Spleen (tissue), 11 donors: ENCODE measurements at regions not wholly inside any gene's neighbourhood (a gene's known extent, or its start where the extent isn't known, plus 50 kb on each side); places are given as distances from the start of the nearest gene placed in this dataset.

Source experiments
- DNase-seq: peaks from one replicate; pipeline ENCODE4 v3.0.0-alpha.2; 2020
- H3K27ac ChIP-seq, 8 donors: fragments of 200-600 bp; sonication (generic) in 7 of 8; 1 replicate in 4 of 8; 2 replicates in 4 of 8; pipeline versions ENCODE4 v1.5.0 to v1.8.0; 2016 to 2021; ENCODE audit warnings: inconsistent platforms in 4 of 8, mild to moderate bottlenecking in 4 of 8, moderate library complexity in 1 of 8
- H3K27me3 ChIP-seq, 7 donors: fragments of 200-600 bp; sonication (generic) in 6 of 7; replicated peaks in 1 of 7; 1 replicate in 4 of 7; 2 replicates in 3 of 7; pipeline versions ENCODE4 v1.5.0 to v1.8.0; 2016 to 2021; ENCODE audit warnings: inconsistent platforms in 3 of 7, mild to moderate bottlenecking in 1 of 7
- H3K36me3 ChIP-seq, 6 donors: fragments of 200-600 bp; sonication (generic) in 5 of 6; 1 replicate in 4 of 6; 2 replicates in 2 of 6; pipeline versions ENCODE4 v1.5.0 to v1.8.0; 2016 to 2021; ENCODE audit warnings: inconsistent platforms in 2 of 6
- H3K4me1 ChIP-seq, 6 donors: fragments of 200-600 bp; sonication (generic) in 5 of 6; 1 replicate in 3 of 6; 2 replicates in 3 of 6; pipeline versions ENCODE4 v1.5.0 to v1.8.0; 2016 to 2021; ENCODE audit warnings: inconsistent platforms in 3 of 6
- H3K4me3 ChIP-seq, 8 donors: fragments of 200-600 bp; sonication (generic) in 7 of 8; 1 replicate in 4 of 8; 2 replicates in 4 of 8; pipeline versions ENCODE4 v1.5.0 to v1.8.0; 2016 to 2021; ENCODE audit warnings: inconsistent platforms in 4 of 8, mild to moderate bottlenecking in 4 of 8, moderate library complexity in 2 of 8
- H3K9me3 ChIP-seq, 8 donors: fragments of 200-600 bp; sonication (generic) in 7 of 8; 1 replicate in 4 of 8; 2 replicates in 4 of 8; pipeline versions ENCODE4 v1.5.0 to v1.8.0; 2016 to 2021; ENCODE audit warnings: inconsistent platforms in 4 of 8
- CTCF ChIP-seq, 11 experiments: fragments of 200-600 bp in 7 of 11; fragments of 450-650 bp in 4 of 11; sonication (generic) in 4 of 11; IDR thresholded peaks in 8 of 11; conservative IDR thresholded peaks in 3 of 11; 1 replicate in 7 of 11; 2 replicates in 4 of 11; pipeline versions ENCODE4 v1.4.0 to v1.8.0; 2016 to 2021; ENCODE audit warnings: antibody characterized with exemption in 11 of 11, inconsistent platforms in 4 of 11, mild to moderate bottlenecking in 1 of 11
- POLR2A ChIP-seq, 3 donors: fragments of 450-650 bp; IDR thresholded peaks; one replicate each; pipeline ENCODE4 v1.5.1; 2017; ENCODE audit warnings: antibody characterized with exemption in 3 of 3, mild to moderate bottlenecking in 1 of 3
- POLR2AphosphoS5 ChIP-seq, 3 donors: sonication (generic); formaldehyde crosslinking; IDR thresholded peaks; one replicate each; pipeline ENCODE4 v1.5.1; 2017; ENCODE audit warnings: antibody characterized with exemption in 3 of 3
- WGBS, 5 donors: extraction: QIAGEN DNeasy Blood & Tissue Kit in 3 of 5; methylation state at CpG; one replicate each; pipeline versions ENCODE4 v1.1.5 to v1.1.7; 2013 to 2018; 5-methylcytosine and 5-hydroxymethylcytosine counted together
- intact Hi-C: fragments of 100-400 bp; cut with DNase I; formaldehyde crosslinking; loops from one replicate; pipeline ENCODE4 v1.15.0; 2023; ENCODE audit warnings: low total_unique reads
- donor health status: healthy with polysubstance abuse.
- donor health status: DM: no; HTN: no; CAD: no; lungs with moderate emphysema.
- donor health status: DM: no; HTN: no; CAD: no.
- donor health status: Bipolar disorder and iron deficiency.
- donor health status: healthy.
- donor health status: DM: no; HTN: no; CAD: no.
- donor health status: DM: yes; HTN: yes; CAD: no.

- H3K4me1 ChIP-seq, result no peaks in the 10 kb centered on the region
- H3K9me3 ChIP-seq, result no peaks in the 10 kb centered on the region
- H3K27me3 ChIP-seq, result no peaks in the 10 kb centered on the region
- no peak for DNase-seq
- intact Hi-C loops, result no loop called here
- no peak overlapping the region for H3K27ac ChIP-seq
- H3K4me3 ChIP-seq, result no peak overlapping the region
- no peaks in the 10 kb centered on the region for H3K36me3 ChIP-seq
- WGBS, 5 donors, result 45 to 66% (median 48%) methylated on average over 1 of the region's 1 CpG
- no peak for TF ChIP-seq POLR2A (IDR thresholded peaks at IDR 0.05)
- no peak for TF ChIP-seq CTCF (IDR thresholded peaks at IDR 0.05 in 8 of 11, conservative IDR thresholded peaks at IDR 0.05 in 3 of 11)
- TF ChIP-seq POLR2AphosphoS5 (IDR thresholded peaks at IDR 0.05), result no peak
Observed at GRCh38 chr4:30836231-30836630, 116.1 kb downstream of the PCDH7 start.

- Histone ChIP-seq H3K36me3 (no peaks in the 10 kb centered on the region), H3K4me3 (no peak overlapping the region), H3K9me3 (no peaks in the 10 kb centered on the region), H3K27ac (no peak overlapping the region), H3K4me1 (no peaks in the 10 kb centered on the region), H3K27me3 (no peaks in the 10 kb centered on the region)
- no peak for DNase-seq
- WGBS, 5 donors, result 65 to 84% (median 78%) methylated on average over 2 of the region's 2 CpGs
- intact Hi-C loops, result no loop called here
- TF ChIP-seq CTCF (IDR thresholded peaks at IDR 0.05 in 8 of 11, conservative IDR thresholded peaks at IDR 0.05 in 3 of 11), result no peak
- TF ChIP-seq POLR2AphosphoS5 (IDR thresholded peaks at IDR 0.05), result no peak
- TF ChIP-seq POLR2A (IDR thresholded peaks at IDR 0.05), result no peak
Observed at GRCh38 chr4:30837131-30837539, 117.0 kb downstream of the PCDH7 start.

- WGBS, 5 donors, result 72 to 80% (median 74%) methylated on average over 2 of the region's 2 CpGs
- intact Hi-C loops, result no loop called here
- H3K4me1 ChIP-seq, result no peaks in the 10 kb centered on the region
Observed at GRCh38 chr4:30837861-30838260, 117.7 kb downstream of the PCDH7 start.

GRCh38 chr4:30838331-30838730 is 118.2 kb downstream of the PCDH7 start:
- TF ChIP-seq CTCF (IDR thresholded peaks at IDR 0.05 in 8 of 11, conservative IDR thresholded peaks at IDR 0.05 in 3 of 11) (no peak), POLR2A (IDR thresholded peaks at IDR 0.05) (no peak), POLR2AphosphoS5 (IDR thresholded peaks at IDR 0.05) (no peak)
- Histone ChIP-seq H3K27ac (no peak overlapping the region), H3K9me3 (no peaks in the 10 kb centered on the region), H3K27me3 (no peaks in the 10 kb centered on the region), H3K4me1 (no peaks in the 10 kb centered on the region), H3K36me3 (no peaks in the 10 kb centered on the region), H3K4me3 (no peak overlapping the region)
- WGBS, 5 donors, result 67 to 81% (median 72%) methylated on average over 3 of the region's 3 CpGs
- no peak for DNase-seq
- intact Hi-C loops, result no loop called here

More at GRCh38 chr4:30837861-30838260, 117.7 kb downstream of the PCDH7 start:
- no peak overlapping the region for H3K4me3 ChIP-seq
- TF ChIP-seq CTCF (IDR thresholded peaks at IDR 0.05 in 8 of 11, conservative IDR thresholded peaks at IDR 0.05 in 3 of 11) (no peak), POLR2AphosphoS5 (IDR thresholded peaks at IDR 0.05) (no peak), POLR2A (IDR thresholded peaks at IDR 0.05) (no peak)
- DNase-seq, result no peak
- H3K36me3 ChIP-seq, result no peaks in the 10 kb centered on the region
- no peaks in the 10 kb centered on the region for H3K9me3 ChIP-seq
- no peaks in the 10 kb centered on the region for H3K27me3 ChIP-seq
- no peak overlapping the region for H3K27ac ChIP-seq
